Smooth muscle cell (in vitro differentiated cells): ENCODE measurements at regions not wholly inside any gene's neighbourhood (a gene's known extent, or its start where the extent isn't known, plus 50 kb on each side); places are given as distances from the start of the nearest gene placed in this dataset.

Experiments
- DNase-seq: peaks from one replicate; lab custom pipeline; 2025; ENCODE audit not compliant: unreplicated experiment; lab: John Stamatoyannopoulos, UW
- H2AFZ ChIP-seq: fragments of 200-600 bp; sonication (generic); 2 replicates; pipeline ENCODE4 v1.6.0; 2016; ENCODE audit warnings: antibody characterized with exemption, low read depth, mild to moderate bottlenecking
- H3F3A ChIP-seq: fragments of 200-600 bp; sonication (generic); 2 replicates; pipeline ENCODE4 v1.6.0; 2017; ENCODE audit warnings: antibody characterized with exemption, low read depth
- H3K27ac ChIP-seq: fragments of 200-600 bp; sonication (generic); 2 replicates; pipeline ENCODE4 v1.5.1; 2016; ENCODE audit warnings: low read depth, mild to moderate bottlenecking
- H3K27me3 ChIP-seq: fragments of 200-600 bp; sonication (generic); 2 replicates; pipeline ENCODE4 v1.6.1; 2016; ENCODE audit warnings: low read depth, mild to moderate bottlenecking
- H3K36me3 ChIP-seq: fragments of 200-600 bp; sonication (generic); 2 replicates; pipeline ENCODE4 v1.5.1; 2016; ENCODE audit warnings: low read depth
- H3K4me1 ChIP-seq: fragments of 200-600 bp; sonication (generic); 2 replicates; pipeline ENCODE4 v1.5.1; 2016; ENCODE audit warnings: low read depth
- H3K4me2 ChIP-seq: fragments of 200-600 bp; sonication (generic); 2 replicates; pipeline ENCODE4 v1.6.0; 2016; ENCODE audit warnings: mild to moderate bottlenecking
- H3K4me3 ChIP-seq: fragments of 200-600 bp; sonication (generic); 2 replicates; pipeline ENCODE4 v1.5.1; 2016; ENCODE audit warnings: mild to moderate bottlenecking
- H3K79me2 ChIP-seq: fragments of 200-600 bp; sonication (generic); 2 replicates; pipeline ENCODE4 v1.6.0; 2016; ENCODE audit warnings: low read depth, mild to moderate bottlenecking
- H3K9ac ChIP-seq: fragments of 200-600 bp; sonication (generic); 2 replicates; pipeline ENCODE4 v1.6.0; 2016; ENCODE audit warnings: low read depth
- H3K9me3 ChIP-seq: fragments of 200-600 bp; sonication (generic); replicated peaks from 2 replicates; pipeline ENCODE4 v1.5.1; 2016; ENCODE audit warnings: low read depth
- H4K20me1 ChIP-seq: fragments of 200-600 bp; sonication (generic); 2 replicates; pipeline ENCODE4 v1.6.0; 2016; ENCODE audit warnings: low read depth
- WGBS: methylation state at CpG from one replicate; pipeline ENCODE4 v1.1.7; 2016; ENCODE audit warnings: low lambda C conversion rate; 5-methylcytosine and 5-hydroxymethylcytosine counted together
- TF ChIP-seq, protein P1 (sequence below): fragments of 200-600 bp; sonication (generic); IDR thresholded peaks from 2 replicates; pipeline ENCODE4 v1.5.1; 2017; ENCODE audit warnings: borderline replicate concordance, mild to moderate bottlenecking, antibody characterized with exemption; ENCODE audit not compliant: insufficient read depth, poor library complexity, severe bottlenecking

DNA sequence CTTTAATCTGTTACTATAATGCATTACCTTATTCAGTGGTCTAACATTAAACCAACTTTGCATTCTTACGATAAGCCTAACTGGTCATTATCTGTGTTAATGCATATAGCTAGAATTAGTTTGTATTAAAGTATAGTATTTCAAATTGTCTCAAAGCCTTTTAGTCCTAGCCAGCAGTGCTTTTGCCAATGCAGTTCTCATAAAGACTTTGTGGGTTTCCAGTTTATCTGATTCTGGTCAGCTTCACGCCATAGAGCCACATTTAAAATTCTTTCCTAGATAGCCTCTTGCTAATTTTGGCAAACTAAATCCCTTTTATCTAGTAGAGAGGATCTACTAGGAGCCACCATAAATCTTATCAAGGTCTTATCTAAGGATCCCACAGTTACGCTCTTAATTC, 78.9 kb upstream of the VASH1 start:
- no peak overlapping the region for H3K27ac ChIP-seq
- no peak for DNase-seq
- H3K4me1 ChIP-seq: no peaks in the 10 kb centered on the region
- H3K27me3 ChIP-seq: no peaks in the 10 kb centered on the region
- TF ChIP-seq, protein P1, sequence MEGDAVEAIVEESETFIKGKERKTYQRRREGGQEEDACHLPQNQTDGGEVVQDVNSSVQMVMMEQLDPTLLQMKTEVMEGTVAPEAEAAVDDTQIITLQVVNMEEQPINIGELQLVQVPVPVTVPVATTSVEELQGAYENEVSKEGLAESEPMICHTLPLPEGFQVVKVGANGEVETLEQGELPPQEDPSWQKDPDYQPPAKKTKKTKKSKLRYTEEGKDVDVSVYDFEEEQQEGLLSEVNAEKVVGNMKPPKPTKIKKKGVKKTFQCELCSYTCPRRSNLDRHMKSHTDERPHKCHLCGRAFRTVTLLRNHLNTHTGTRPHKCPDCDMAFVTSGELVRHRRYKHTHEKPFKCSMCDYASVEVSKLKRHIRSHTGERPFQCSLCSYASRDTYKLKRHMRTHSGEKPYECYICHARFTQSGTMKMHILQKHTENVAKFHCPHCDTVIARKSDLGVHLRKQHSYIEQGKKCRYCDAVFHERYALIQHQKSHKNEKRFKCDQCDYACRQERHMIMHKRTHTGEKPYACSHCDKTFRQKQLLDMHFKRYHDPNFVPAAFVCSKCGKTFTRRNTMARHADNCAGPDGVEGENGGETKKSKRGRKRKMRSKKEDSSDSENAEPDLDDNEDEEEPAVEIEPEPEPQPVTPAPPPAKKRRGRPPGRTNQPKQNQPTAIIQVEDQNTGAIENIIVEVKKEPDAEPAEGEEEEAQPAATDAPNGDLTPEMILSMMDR: no peak
- 87% methylated on average over 3 of the region's 3 CpGs for WGBS
- H3F3A ChIP-seq: no peaks in the 10 kb centered on the region
- no peak overlapping the region for H3K4me3 ChIP-seq
- H4K20me1 ChIP-seq: no peaks in the 10 kb centered on the region
- H3K36me3 ChIP-seq: no peaks in the 10 kb centered on the region
- no peak overlapping the region for H2AFZ ChIP-seq
- H3K9ac ChIP-seq: no peak overlapping the region
- H3K9me3 ChIP-seq: peaks cover 11% of the 10 kb centered on the region
- no peaks in the 10 kb centered on the region for H3K79me2 ChIP-seq
- no peak overlapping the region for H3K4me2 ChIP-seq

DNA sequence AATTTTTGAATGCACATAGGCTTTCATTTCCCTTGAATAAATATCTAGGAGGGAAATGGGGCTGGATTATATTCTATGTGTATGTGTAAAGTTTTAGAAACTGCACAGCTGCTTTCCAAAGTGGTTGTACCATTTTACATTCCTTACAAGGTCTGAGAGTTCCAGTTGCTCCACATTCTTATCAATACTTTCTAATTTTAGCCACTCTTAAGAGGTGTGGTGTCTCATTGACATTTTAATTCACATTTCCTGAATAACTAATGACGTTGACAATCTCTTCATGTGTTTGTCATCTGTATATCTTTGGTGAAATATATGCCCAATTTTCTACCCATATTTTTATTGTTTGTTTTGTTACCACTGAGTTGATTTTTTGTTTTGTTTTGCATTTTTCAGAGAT, 74.6 kb upstream of the VASH1 start:
- TF ChIP-seq, protein P1: no peak
- H3K4me3 ChIP-seq: no peak overlapping the region
- 90% methylated on average over 1 of the region's 1 CpG for WGBS
- H3K79me2 ChIP-seq: no peaks in the 10 kb centered on the region
- H3K4me2 ChIP-seq: no peak overlapping the region
- H3K4me1 ChIP-seq: no peaks in the 10 kb centered on the region
- H3K27me3 ChIP-seq: no peaks in the 10 kb centered on the region
- H3K27ac ChIP-seq: no peak overlapping the region
- no peak overlapping the region for H2AFZ ChIP-seq
- peaks cover 11% of the 10 kb centered on the region for H3K9me3 ChIP-seq
- H3K9ac ChIP-seq: no peak overlapping the region
- no peaks in the 10 kb centered on the region for H3F3A ChIP-seq
- DNase-seq: no peak
- no peaks in the 10 kb centered on the region for H3K36me3 ChIP-seq
- no peaks in the 10 kb centered on the region for H4K20me1 ChIP-seq

DNA sequence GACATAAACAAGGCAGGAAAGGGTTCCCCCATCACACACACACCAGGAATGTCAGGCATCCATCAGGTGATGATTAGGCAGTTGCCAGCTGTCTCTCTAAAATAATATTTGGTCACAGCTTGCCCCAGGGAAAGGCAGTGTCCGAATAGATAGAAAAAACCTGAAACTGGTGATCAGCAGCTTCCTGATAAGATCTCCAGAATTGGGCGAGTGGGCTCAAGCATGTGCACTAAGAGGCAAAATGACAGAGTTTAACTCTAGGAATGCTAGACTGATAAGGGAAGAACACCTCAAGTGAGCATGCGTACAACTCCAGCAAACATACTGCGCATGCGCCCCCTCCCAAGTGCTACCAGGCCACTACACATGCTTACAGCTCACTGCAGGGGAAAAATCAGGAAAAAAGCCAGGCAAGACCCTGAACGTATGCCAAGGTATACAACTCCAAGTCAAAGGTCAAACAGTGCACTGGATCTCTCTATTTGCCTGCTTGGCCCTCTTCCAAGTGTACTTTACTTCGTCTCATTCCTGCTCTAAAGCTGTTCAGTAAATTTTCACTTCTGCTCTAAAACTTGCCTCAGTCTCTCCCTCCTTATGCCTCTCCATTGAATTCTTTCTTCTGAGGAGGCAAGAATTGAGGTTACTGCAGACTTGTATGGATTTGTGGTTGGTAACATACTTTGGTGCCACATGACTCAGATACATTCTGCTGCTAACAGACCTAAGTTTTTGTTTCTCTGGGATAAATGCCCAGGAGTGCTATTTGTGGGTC, 73.5 kb upstream of the VASH1 start:
- Histone ChIP-seq H3F3A (no peaks in the 10 kb centered on the region), H3K4me2 (no peak overlapping the region), H3K9ac (no peak overlapping the region), H4K20me1 (no peaks in the 10 kb centered on the region), H3K4me1 (no peaks in the 10 kb centered on the region), H3K36me3 (no peaks in the 10 kb centered on the region), H3K4me3 (no peak overlapping the region), H2AFZ (no peak overlapping the region), H3K9me3 (peaks cover 7% of the 10 kb centered on the region), H3K27me3 (no peaks in the 10 kb centered on the region), H3K79me2 (no peaks in the 10 kb centered on the region), H3K27ac (no peak overlapping the region)
- 85% methylated on average over 7 of the region's 7 CpGs for WGBS
- TF ChIP-seq, protein P1: no peak
- DNase-seq: no peak

DNA sequence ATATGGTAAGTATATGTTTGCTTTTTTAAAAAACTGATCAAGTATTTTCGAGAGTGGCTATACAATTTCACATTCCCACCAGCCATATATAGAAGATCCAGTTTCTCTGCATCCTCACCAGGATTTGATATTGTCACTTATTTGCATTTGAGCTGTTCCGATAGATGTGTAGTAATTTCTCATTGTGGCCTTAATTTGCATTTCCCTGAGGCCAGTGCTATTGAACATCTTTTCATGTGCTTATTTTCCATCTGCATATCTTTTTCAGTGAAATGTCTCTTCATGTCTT, 72.9 kb upstream of the VASH1 start:
- Histone ChIP-seq H3K79me2 (no peaks in the 10 kb centered on the region), H3F3A (no peaks in the 10 kb centered on the region), H3K4me3 (no peak overlapping the region), H4K20me1 (no peaks in the 10 kb centered on the region), H3K4me2 (no peak overlapping the region), H3K9me3 (peaks cover 7% of the 10 kb centered on the region), H2AFZ (no peak overlapping the region), H3K9ac (no peak overlapping the region), H3K27me3 (no peaks in the 10 kb centered on the region), H3K36me3 (no peaks in the 10 kb centered on the region), H3K27ac (no peak overlapping the region), H3K4me1 (no peaks in the 10 kb centered on the region)
- no peak for DNase-seq
- TF ChIP-seq, protein P1: no peak
- 89% methylated on average over 2 of the region's 2 CpGs for WGBS
